CD14-positive monocyte (primary cell): ENCODE measurements at regions not wholly inside any gene's neighbourhood (a gene's known extent, or its start where the extent isn't known, plus 50 kb on each side); places are given as distances from the start of the nearest gene placed in this dataset.

Source experiments
- DNase-seq, 3 donors: peaks; one replicate each; pipeline ENCODE4 v3.0.0-alpha.2; 2011 to 2022
- H2AFZ ChIP-seq: 2 replicates; pipeline ENCODE4 v1.6.0; 2012; ENCODE audit warnings: mild to moderate bottlenecking, low read depth, low read length, inconsistent platforms; ENCODE audit not compliant: insufficient read depth, poor library complexity, severe bottlenecking
- H3K27ac ChIP-seq, 2 donors: 1 replicate in 1 of 2; 2 replicates in 1 of 2; pipeline ENCODE4 v1.5.1; 2012 to 2013; ENCODE audit warnings: low read length in 2 of 2, control low read depth in 1 of 2, inconsistent platforms in 1 of 2, low read depth in 1 of 2, mild to moderate bottlenecking in 1 of 2
- H3K27me3 ChIP-seq, 2 donors: one replicate each; pipeline versions ENCODE4 v1.6.0 to v1.6.1; 2011 to 2013; ENCODE audit warnings: low read length in 2 of 2; ENCODE audit not compliant: control insufficient read depth in 2 of 2, insufficient read depth in 2 of 2
- H3K36me3 ChIP-seq, 2 donors: replicated peaks in 1 of 2; 1 replicate in 1 of 2; 2 replicates in 1 of 2; pipeline versions ENCODE4 v1.5.1 to v1.6.1; 2012 to 2013; ENCODE audit warnings: low read length in 2 of 2, control low read depth in 1 of 2, inconsistent platforms in 1 of 2, mild to moderate bottlenecking in 1 of 2; ENCODE audit not compliant: insufficient read depth in 2 of 2, control insufficient read depth in 1 of 2
- H3K4me1 ChIP-seq, 2 donors: 1 replicate in 1 of 2; 2 replicates in 1 of 2; pipeline versions ENCODE4 v1.5.1 to v1.6.1; 2012 to 2013; ENCODE audit warnings: low read length in 2 of 2, control low read depth in 1 of 2, inconsistent platforms in 1 of 2, mild to moderate bottlenecking in 1 of 2, moderate library complexity in 1 of 2; ENCODE audit not compliant: insufficient read depth in 2 of 2, control insufficient read depth in 1 of 2
- H3K4me2 ChIP-seq: replicated peaks from 2 replicates; pipeline ENCODE3; 2012; ENCODE audit warnings: low read length, moderate library complexity, mild to moderate bottlenecking; ENCODE audit not compliant: poor library complexity, severe bottlenecking; ENCODE audit errors: extremely low read depth
- H3K4me3 ChIP-seq, 3 experiments: fragments of 200-600 bp in 1 of 3; sonication (generic) in 1 of 3; replicated peaks in 1 of 3; 1 replicate in 2 of 3; 2 replicates in 1 of 3; pipeline ENCODE4 v1.5.1; 2011 to 2013; ENCODE audit warnings: low read length in 3 of 3, mild to moderate bottlenecking in 3 of 3, control low read depth in 2 of 3, low read depth in 2 of 3, inconsistent platforms in 1 of 3, moderate library complexity in 1 of 3
- H3K79me2 ChIP-seq: 2 replicates; pipeline ENCODE4 v1.6.0; 2012; ENCODE audit warnings: mild to moderate bottlenecking, control low read depth, inconsistent platforms, low read length, moderate library complexity; ENCODE audit not compliant: insufficient read depth
- H3K9ac ChIP-seq: 2 replicates; pipeline ENCODE4 v1.6.0; 2017; ENCODE audit warnings: low read length, mild to moderate bottlenecking; ENCODE audit not compliant: insufficient read depth, poor library complexity, severe bottlenecking
- H3K9me3 ChIP-seq, 2 donors: replicated peaks in 1 of 2; 1 replicate in 1 of 2; 2 replicates in 1 of 2; pipeline versions ENCODE4 v1.5.1 to v1.6.1; 2012 to 2013; ENCODE audit warnings: low read length in 2 of 2, control low read depth in 1 of 2; ENCODE audit not compliant: control insufficient read depth in 1 of 2, insufficient read depth in 1 of 2
- H4K20me1 ChIP-seq: 2 replicates; pipeline ENCODE4 v1.6.0; 2012; ENCODE audit warnings: mild to moderate bottlenecking, low read length, control low read depth, moderate library complexity; ENCODE audit not compliant: insufficient read depth
- H3K27ac Mint-ChIP-seq, 7 donors: one replicate each; pipeline ENCODE4 v1.8.0; 2020; ENCODE audit warnings: mild to moderate bottlenecking in 7 of 7, mixed read lengths in 7 of 7, moderate library complexity in 6 of 7, inconsistent platforms in 2 of 7
- H3K27me3 Mint-ChIP-seq, 3 donors: one replicate each; pipeline ENCODE4 v1.8.0; 2021 to 2022; ENCODE audit warnings: low read depth in 3 of 3, mild to moderate bottlenecking in 3 of 3, mixed read lengths in 3 of 3, moderate library complexity in 3 of 3, inconsistent platforms in 1 of 3
- H3K36me3 Mint-ChIP-seq, 2 donors: one replicate each; pipeline ENCODE4 v1.8.0; 2020; ENCODE audit warnings: mixed read lengths in 2 of 2, inconsistent platforms in 1 of 2, mild to moderate bottlenecking in 1 of 2
- H3K4me1 Mint-ChIP-seq: one replicate; pipeline ENCODE4 v1.8.0; 2020; ENCODE audit warnings: mild to moderate bottlenecking, mixed read lengths
- H3K4me3 Mint-ChIP-seq, 2 donors: one replicate each; pipeline ENCODE4 v1.8.0; 2020; ENCODE audit warnings: mild to moderate bottlenecking in 2 of 2, mixed read lengths in 2 of 2, moderate library complexity in 1 of 2
- H3K9me3 Mint-ChIP-seq, 7 donors: one replicate each; pipeline ENCODE4 v1.8.0; 2020 to 2022; ENCODE audit warnings: mixed read lengths in 7 of 7, mild to moderate bottlenecking in 6 of 7, moderate library complexity in 6 of 7, inconsistent platforms in 2 of 7
- CTCF ChIP-seq: fragments of 200-600 bp; IDR thresholded peaks from one replicate; pipeline ENCODE4 v1.8.0; 2022; ENCODE audit warnings: antibody characterized with exemption, mild to moderate bottlenecking
- WGBS: methylation state at CpG from one replicate; pipeline ENCODE4 v1.1.5; 2013; ENCODE audit warnings: missing lambda C conversion rate; ENCODE audit not compliant: insufficient coverage; 5-methylcytosine and 5-hydroxymethylcytosine counted together
- intact Hi-C, 2 donors: fragments of 100-400 bp; cut with micrococcal nuclease; formaldehyde crosslinking; loops; one replicate each; pipeline versions ENCODE4 v1.15.0 to v1.15.1; 2023

- H3K4me3 Mint-ChIP-seq, result no peak overlapping the region
- Histone ChIP-seq H3K4me2 (no peak overlapping the region), H3K4me3 (no peak overlapping the region), H2AFZ (no peak overlapping the region), H3K27me3 (no peaks in the 10 kb centered on the region), H3K4me1 (no peaks in the 10 kb centered on the region), H3K9me3 (peaks cover 30 to 52% of the 10 kb centered on the region in 2 donors), H4K20me1 (no peaks in the 10 kb centered on the region), H3K27ac (no peak overlapping the region), H3K9ac (no peak overlapping the region), H3K79me2 (no peaks in the 10 kb centered on the region), H3K36me3 (no peaks in the 10 kb centered on the region)
- intact Hi-C loops, result no loop called here
- H3K4me1 Mint-ChIP-seq, result no peaks in the 10 kb centered on the region
- H3K9me3 Mint-ChIP-seq, result peaks cover 6 to 30% (median 23%) of the 10 kb centered on the region in 7 donors
- H3K27ac Mint-ChIP-seq, result no peak overlapping the region
- H3K27me3 Mint-ChIP-seq, result peaks cover 0 to 4% (median 0%) of the 10 kb centered on the region in 3 donors
- DNase-seq, result no peak
- no peaks in the 10 kb centered on the region for H3K36me3 Mint-ChIP-seq
- WGBS, result no CpG with 5 or more reads among the region's 3 CpGs
- no peak for TF ChIP-seq CTCF
These were observed 275.6 kb downstream of the IRX2 start for GRCh38 chr5:2475902-2476301.

DNA sequence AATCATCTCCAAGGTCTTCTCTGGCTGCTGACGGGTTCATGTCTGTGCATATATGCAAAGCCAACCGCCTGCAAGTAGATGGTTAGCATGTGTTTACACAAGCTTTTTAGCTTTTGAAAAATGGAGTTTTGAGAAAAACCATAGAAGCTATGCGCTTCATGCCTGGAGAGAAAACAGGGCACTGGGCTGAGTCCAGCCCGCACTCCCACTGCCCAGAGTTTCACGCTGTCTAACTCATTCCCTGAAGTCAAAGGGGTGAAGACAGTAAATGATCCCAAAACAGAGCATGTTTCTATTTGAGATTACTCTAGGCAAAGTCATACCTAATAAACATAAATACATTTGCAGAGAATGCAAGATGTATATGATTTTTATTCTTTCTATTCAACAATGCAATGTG, 278.8 kb downstream of the IRX2 start:
- Histone ChIP-seq H2AFZ (no peak overlapping the region), H3K9ac (no peak overlapping the region), H3K27ac (no peak overlapping the region), H4K20me1 (no peaks in the 10 kb centered on the region), H3K4me2 (no peak overlapping the region), H3K79me2 (no peaks in the 10 kb centered on the region), H3K4me1 (no peaks in the 10 kb centered on the region), H3K9me3 (peaks cover 11 to 44% of the 10 kb centered on the region in 2 donors), H3K4me3 (no peak overlapping the region), H3K36me3 (no peaks in the 10 kb centered on the region), H3K27me3 (no peaks in the 10 kb centered on the region)
- Mint-ChIP-seq H3K36me3 (no peaks in the 10 kb centered on the region), H3K27me3 (peaks cover 0 to 4% (median 0%) of the 10 kb centered on the region in 3 donors), H3K9me3 (peaks cover 0 to 20% (median 12%) of the 10 kb centered on the region in 7 donors), H3K27ac (no peak overlapping the region), H3K4me3 (no peak overlapping the region), H3K4me1 (no peaks in the 10 kb centered on the region)
- WGBS, result 95% methylated on average over 4 of the region's 5 CpGs
- intact Hi-C loops, result no loop called here
- DNase-seq, result no peak
- TF ChIP-seq CTCF, result no peak
